ENCODE measurements at regions not wholly inside any gene's neighbourhood (a gene's known extent, or its start where the extent isn't known, plus 50 kb on each side); places are given as distances from the start of the nearest gene placed in this dataset.

- DNase-seq (ENCODE audit: low read depth) = no peak
These were observed 499.1 kb upstream of the USP24 start for GRCh38 chr1:55714230-55714629.

DNA sequence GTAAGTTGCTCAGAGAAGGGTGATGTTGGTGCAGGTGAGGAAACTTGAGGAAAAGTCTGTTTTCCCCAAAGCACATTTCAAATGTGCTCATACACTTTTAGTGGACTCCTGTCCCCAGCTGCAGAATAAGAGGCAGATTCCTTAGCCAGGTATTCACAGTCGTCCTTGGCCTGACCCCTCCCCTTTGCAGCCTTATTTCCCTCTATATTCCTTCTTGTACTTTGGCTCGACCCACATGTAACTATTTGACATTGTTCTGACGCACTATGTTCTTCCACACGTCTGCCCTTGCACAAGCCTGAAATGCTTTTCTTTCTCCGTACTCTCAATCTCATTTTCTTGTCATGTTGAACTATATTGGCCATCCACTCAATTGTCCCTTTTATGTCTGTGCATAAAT, 498.4 kb upstream of the USP24 start:
- no peak for DNase-seq (ENCODE audit: low read depth)

DNA sequence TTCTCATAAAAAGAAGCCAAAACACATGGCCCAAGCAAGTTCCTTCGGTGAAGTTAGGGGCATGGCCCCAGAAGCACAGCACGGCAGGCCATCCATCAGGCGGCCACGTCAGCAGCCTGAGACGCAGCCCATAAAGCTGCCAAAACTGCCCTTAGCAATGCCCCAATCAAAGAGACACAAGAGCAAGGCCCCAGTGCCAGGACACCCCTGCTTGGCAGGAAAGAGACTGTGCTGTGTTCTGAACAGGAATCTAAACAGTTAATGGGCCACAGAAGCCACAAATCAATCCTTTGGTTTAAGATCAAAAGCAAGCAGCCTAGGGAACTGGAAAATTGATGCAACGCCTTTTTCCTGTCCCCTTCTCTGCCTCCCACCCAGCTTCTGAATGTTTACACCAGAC, 497.0 kb upstream of the USP24 start:
- no peak for DNase-seq (ENCODE audit: low read depth)

DNA sequence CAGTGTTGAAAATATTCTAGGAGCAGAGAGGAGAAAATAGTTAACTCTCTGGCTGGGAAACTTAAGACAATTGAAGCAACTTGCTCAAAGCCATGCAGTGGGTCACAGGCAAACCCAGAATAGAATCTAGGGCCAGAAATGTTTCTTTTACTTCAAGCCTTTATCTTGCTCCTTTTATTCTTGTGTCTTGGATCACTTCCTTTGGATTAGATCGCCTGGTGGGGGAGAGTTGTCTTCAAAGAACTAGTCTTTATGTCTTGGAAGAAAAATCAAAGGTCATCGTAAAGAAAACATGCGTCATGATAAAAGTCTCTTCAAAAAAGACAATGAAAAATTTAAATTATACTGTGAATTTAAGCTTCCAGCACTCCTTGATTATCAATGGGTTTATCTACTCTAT, 493.6 kb upstream of the USP24 start:
- DNase-seq (ENCODE audit: low read depth) = no peak

DNA sequence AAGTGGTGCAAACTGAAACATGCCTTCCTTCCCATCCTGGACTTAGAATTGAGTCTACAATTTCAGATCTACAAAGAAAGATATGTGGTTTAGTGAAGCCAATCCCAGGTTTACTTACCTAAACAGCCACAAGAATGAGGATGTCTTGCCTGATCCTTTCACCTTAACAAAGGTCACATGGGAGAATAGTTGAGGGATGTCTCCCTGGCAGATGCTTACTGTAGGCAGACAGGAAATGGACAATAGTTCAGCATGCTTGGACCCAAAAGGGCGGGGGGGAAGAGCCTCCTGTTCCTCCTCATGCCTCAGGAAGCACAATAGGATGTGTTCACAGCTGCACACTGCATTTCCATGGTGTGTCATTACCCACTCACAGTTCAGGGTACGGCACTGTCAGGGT, 492.7 kb upstream of the USP24 start:
- no peak for DNase-seq (ENCODE audit: low read depth)

DNA sequence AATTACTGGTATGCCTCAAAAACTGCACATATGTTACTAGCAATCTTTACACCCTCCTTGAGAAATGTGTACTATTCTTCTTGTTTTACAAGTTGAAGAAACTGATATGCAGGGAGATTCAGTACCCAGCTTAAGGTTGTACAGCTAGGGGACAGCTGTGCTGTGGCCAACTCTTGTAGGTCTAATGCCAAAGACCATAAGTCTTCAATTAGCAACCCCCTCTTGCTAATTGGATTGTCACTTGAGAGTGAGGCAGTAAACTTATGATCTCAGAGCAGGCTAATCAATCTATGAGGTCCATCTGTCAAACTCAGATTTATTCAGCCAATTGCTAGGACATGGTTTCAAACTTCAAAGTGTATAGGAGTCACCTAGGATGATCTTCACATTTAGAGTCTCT, 492.0 kb upstream of the USP24 start:
- no peak for DNase-seq (ENCODE audit: low read depth)

DNA sequence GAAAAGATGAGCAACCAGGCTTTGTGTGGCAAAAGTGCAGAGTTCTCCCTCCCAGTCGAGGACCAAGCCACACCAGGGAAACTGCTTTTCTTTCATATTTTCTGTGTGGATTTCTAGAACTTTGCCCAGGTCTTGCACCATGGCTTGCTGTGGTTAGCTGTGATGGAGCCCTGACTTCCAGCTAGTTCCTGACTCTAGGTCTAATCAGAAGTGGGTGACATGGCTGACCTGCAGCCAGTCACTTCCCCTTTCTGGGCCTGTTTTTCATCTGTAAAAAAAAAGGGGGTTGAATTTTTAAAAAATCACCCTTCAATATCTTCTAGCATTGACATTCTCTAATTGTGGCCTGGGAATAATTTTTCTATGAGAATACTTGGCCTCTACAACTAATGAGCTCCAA, 491.2 kb upstream of the USP24 start:
- DNase-seq (ENCODE audit: low read depth) = no peak

- DNase-seq (ENCODE audit: low read depth) = no peak
These were observed 488.7 kb upstream of the USP24 start for GRCh38 chr1:55703726-55704363.

DNA sequence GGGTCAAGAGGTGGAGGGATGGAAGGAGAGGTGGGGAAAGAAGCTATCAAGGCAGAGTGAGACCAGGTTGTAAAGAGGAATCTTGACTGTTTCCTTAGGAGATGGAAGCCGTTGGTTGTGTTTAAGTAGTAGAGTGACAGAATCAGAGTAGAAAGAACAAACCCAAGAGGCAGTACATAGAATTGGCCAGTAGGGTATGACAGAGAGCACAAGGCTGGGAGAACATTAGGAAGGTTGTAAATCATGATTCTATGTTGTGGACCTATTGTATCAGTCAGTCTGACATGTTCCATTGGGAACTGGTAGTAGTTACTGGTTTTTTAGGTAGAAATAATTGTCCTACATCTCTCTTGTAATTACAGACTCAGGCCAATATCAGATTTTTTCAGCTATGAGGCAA, 486.9 kb upstream of the USP24 start:
- no peak for DNase-seq (ENCODE audit: low read depth)

DNA sequence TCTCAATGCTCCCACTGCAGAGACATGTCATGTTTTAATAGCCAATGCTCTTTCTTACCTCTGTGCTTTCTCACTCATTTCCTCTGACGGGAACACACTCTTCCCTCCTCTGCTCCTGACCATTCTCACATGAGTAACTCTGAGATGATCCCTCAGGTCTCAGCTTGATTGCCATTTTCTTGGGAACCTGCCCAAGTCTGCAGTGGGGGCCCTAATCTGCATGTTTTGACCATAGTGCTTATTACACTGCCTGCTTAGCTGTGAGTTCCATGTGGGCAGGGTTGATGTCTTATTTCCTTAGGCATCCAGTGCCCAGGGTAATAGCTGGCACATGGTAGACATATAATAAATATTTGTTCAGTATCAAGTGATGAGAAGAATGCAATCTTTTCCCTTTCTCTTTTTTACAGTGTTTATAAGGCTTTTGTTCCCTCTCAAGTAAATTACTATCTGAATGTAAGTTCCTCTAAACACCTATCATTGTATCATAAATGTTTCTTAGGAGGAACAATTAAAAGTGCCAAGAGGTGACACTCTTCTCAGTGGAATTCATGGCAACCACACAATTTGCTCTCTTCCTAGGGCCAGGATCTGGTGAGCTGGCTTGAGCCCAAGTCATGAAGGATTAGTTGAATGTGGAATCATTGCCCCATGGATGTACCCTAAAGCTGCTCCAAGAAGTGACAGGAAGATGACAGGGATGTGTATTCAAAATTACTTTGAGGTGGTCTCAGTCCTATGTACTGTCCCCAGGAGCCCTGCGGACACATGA, 485.4 kb upstream of the USP24 start:
- peak; percentile 58 for DNase-seq (ENCODE audit: low read depth)

DNA sequence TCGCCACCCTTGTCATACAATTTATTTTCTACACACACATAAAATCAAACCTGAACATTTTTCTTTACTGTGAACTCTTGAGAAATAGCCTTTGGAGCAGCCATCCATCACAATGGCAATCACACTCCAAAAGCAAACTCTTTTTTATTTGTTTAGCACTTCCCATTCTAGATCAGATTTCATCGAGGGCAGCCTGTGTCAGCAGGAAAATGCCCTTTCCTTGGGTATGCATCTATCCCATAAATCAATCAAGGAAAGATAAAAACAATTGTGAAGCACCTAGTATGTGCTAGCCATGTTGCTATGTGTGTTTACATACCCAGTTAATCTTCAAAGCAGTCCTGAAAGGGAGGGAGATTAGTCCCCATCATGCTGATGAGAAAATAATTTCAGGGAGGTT, 484.1 kb upstream of the USP24 start:
- DNase-seq (ENCODE audit: low read depth) = no peak

- DNase-seq (ENCODE audit: low read depth) = no peak
These were observed 482.9 kb upstream of the USP24 start for GRCh38 chr1:55697997-55698535.

GRCh38 chr1:55696891-55697290, 481.7 kb upstream of the USP24 start:
- DNase-seq (ENCODE audit: low read depth) = no peak

DNA sequence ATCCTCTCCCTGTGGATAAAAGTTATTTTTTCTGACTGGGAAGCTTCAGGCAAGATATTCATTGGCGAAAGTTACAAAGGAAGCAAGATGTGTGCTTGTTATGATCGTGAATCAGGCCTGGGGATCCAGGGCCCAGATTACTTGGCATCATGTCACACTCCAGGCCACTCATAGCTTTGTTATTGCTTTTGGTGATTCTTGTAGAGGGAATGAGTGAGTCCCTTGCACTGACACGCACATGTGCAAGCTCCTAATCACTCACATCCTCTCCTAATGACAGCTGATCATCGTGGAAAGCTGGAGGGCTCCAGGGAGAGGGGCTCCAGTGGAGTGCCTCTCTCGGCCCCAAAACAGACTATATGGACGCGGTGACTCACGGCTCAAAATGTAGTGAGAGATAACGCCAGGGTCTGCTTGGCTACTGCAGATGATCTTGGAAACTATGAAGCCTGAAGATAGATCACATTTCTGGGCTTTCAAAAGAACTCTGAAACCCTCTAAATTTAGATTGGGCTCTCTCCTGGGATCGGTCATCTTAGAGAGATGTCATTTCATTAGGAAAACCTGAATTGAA, 481.1 kb upstream of the USP24 start:
- peak; percentile 98 for DNase-seq (ENCODE audit: low read depth)

DNA sequence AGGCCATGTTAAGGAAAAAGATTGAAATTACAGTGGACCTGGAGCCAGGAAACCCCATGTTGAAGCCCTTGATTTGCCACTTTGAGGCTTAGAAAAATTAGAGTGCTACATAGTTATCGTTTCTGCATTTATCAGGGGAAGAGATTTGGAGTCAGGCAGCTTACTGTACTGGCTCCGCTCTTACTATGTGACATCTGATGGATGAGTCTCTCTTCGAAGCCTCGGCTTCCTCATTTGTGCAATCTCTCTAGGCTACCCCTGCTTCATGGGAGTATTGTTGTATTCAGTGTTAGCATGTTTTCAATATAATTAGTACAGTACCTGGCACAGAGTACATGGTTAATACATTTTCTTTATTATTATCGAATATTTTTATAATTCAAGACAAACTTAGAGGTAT, 480.4 kb upstream of the USP24 start:
- DNase-seq (ENCODE audit: low read depth) = no peak

DNA sequence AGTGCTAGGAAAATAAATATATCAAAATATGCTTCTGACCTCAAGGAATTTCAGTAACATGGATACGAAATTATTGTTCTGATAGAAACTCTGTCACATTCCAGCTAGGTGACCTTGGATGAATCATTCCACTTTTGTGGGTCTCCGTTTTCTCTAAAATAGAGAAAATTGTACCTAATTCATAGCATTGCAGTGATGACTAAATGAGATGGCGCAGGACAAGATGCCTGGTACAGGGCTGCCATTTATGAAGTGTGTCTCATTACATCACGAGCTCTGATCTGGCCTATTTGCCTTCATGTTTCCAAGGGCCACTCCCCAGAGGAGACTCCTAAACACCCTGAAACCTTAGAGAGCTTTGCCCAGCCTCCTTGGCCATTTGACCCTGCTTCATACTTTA, 480.0 kb upstream of the USP24 start:
- no peak for DNase-seq (ENCODE audit: low read depth)

GRCh38 chr1:55694310-55694801, 479.2 kb upstream of the USP24 start:
- no peak for DNase-seq (ENCODE audit: low read depth)

DNA sequence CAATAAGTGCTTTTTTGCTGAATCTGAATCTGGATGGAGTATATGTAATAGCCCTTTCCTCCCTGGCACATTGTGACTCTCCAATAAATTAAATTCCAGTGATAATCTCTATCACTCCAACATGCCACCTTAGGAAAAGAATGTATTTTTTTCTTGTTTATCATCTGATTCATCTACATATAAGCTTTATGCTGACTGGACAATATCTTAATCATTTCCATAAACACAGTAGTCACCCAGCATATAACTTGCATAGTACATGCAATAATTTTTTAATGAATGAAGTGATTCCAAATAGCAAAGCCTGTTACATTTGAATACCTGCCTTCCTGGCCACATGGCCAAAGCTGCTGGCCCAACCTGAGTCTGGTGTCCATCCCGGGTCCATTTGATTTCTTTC, 477.6 kb upstream of the USP24 start:
- DNase-seq (ENCODE audit: low read depth) = no peak

DNA sequence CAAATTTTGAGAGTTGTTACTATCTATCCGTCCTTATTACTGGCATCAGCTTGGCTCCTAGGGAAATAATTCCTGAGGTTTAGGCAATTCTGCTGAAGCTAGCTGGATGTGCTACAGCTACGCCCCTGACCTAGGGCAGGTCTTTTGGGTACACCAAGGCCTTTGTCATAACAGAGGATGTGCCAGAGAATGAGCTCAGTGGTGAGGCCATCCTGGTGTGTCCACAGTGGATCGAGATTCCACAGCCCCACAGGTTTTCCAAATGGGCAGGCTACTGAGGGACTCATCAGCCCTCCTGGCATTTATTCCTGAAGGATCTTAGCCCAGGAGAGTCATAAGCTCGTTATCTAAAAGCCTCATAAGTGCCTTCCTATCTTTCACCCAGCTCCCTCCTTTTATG, 475.2 kb upstream of the USP24 start:
- DNase-seq (ENCODE audit: low read depth) = peak; percentile 64

DNA sequence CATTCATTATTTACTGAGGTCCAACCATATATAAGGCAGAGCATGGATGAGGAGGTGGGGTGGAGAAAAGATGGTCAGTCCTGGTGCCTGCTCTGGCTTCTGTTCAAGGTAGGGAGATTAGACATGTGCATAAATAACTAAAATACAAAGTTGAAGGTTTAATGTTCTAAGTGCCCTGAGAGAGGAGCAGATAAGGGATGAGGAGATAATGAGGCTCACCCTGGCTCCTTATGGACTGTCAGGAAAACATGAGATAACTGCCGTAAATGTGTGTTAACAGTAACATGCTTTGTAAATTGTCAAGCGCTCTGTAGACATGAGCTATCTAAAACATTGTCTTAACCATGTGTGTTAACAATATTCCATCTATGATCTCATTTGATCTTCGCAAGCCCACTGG, 474.6 kb upstream of the USP24 start:
- no peak for DNase-seq (ENCODE audit: low read depth)

GRCh38 chr1:55685560-55685959, 470.4 kb upstream of the USP24 start:
- no peak for DNase-seq (ENCODE audit: low read depth)

DNA sequence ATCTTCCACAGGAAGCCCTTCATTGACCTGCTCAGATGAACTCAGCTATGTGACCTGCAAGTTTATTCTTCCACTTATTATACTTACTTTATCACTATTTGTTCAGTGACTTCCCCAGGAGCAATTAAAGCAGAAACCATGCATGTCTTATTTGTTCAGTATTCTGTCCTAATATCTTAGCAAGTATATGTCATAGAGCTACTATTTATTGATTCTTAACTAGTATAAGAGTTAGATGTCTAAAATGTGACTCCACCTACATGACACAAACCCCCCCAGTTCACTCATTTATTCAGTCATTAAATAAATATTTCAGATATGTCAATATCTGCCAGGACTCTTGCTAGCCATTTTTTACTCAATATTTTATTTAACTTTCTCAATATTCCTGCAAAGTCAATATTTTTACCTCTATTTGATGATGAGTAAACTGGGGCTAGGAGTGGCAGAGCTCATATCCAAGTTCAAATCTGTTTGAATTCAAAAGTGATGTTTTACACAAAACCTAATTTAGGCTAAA, 469.0 kb upstream of the USP24 start:
- no peak for DNase-seq (ENCODE audit: low read depth)

DNA sequence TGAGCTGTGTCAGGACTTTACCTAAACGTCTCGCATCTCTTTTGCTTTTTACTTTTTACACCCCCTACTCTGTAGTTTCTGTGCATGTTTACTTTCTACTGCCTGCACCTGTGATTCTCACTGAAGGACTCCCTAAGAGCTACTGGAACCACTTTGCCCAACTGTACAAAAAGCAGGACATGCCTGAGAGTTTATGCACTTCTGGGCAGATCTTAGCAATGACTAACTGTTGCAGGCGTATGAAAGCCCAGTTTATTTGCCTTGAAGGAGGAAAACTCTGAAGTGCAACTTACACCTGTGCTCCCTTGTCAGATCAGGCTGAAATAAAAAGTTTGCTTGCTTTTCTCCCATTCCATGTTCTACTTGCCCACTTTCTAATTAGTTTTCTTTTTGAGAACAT, 467.0 kb upstream of the USP24 start:
- no peak for DNase-seq (ENCODE audit: low read depth)

Data from stromal cell of bone marrow (primary cell).